HG02884 (cell line): ENCODE measurements at regions not wholly inside any gene's neighbourhood (a gene's known extent, or its start where the extent isn't known, plus 50 kb on each side); places are given as distances from the start of the nearest gene placed in this dataset.
"Not testable (repeated sequence)": the region's sequence is repeated elsewhere in the genome, so short reads cannot be mapped to it uniquely, and the experiment has no call there.

Source experiments
- ATAC-seq: cut with Tn5 transposase; IDR thresholded peaks from one replicate; pipeline ENCODE4 v1.9.1; 2021; ENCODE audit warnings: mild to moderate bottlenecking, moderate library complexity; ENCODE audit not compliant: unreplicated experiment

DNA sequence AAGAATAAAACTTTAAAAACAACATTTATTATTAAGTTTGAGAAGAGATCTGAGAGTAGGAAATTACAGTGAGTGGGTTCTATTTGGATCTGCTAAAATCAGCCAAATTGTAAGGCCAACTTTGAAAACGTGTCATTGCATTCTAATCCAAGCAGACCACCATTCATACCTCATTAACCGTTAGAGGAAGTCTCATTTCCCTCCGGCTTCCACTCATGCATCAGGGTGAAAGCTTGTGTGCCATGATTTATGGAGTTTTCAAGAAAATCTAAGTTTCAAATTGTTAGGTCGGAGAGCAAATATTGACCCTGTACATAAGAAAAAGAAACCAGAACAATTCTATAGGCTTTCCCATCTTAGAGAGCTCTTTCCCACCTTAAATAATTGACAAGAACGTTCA, 166.6 kb upstream of the NRG3 start:
- ATAC-seq, result no peak

DNA sequence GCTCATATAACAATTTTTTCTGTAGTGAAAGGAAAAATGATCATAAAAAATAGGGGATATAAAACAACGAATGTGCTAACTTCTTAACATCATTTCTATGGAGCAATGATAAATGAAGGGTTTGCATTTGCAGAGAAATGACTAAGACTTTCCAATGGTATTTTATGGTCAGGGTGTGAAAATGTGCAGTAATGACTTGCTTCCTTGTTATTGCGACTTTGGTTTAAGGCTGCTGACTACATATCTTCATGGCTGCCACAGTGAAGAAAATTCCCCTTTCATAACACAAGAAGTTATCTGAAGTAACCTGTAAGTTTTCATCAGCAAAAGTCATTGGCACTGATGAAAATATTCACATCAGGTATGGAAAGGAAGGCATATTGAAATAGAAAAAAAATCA, 166.1 kb upstream of the NRG3 start:
- no peak for ATAC-seq

DNA sequence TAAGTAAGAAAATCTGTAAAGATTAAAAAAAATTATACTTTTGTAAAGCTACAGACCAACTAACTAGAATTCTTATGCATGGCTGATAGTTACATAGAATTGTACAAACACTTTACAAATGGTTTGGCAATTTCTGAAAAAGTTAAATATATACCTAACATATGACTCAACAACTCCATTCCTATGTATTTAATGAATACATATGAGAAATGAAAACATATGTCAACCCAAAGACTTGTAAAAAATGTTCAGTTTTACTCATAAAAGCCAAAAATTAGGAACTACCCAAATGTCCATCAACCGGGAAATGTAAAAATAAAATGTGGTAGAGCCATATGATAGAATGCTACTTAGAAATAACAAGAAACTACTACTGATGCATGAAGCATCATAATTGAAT, 152.6 kb upstream of the NRG3 start:
- no peak for ATAC-seq

DNA sequence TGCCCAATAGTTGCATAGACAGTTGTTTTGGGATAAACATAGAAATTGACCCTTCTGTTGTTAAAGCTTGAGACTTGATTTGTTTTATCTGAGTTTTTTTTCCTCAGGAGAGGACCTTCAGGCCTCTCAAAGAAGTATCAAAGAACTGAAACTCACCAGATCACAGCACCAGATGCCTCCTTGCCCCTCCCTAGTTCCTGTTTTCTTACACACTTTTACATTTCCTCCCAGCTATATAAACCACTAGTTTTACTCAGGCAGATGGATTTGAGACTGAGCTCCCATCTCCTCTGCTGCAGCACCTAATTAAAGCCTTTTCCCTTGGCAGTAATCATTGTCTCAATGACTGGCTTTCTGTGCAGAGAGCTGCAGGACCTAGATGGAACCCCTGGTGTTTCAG, 150.6 kb upstream of the NRG3 start:
- no peak for ATAC-seq

DNA sequence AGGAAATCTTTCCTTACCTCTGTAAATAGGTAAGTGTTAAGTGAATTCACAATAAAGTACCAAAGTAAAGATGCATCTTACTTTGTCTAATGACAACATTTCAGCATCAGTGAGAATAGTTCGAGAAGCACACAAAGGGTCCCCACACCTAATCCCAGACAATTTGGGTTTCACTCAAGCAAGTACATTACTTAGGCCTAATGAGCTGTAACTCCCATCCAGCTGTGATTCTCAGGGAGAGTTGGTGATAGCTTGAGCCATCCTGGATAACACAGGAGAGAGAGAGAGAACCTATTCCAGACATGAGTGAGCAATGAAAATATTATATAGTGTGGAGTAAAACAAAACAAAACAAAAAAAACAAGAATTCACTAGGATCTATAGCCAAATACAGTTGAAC, 149.1 kb upstream of the NRG3 start:
- ATAC-seq, result no peak

DNA sequence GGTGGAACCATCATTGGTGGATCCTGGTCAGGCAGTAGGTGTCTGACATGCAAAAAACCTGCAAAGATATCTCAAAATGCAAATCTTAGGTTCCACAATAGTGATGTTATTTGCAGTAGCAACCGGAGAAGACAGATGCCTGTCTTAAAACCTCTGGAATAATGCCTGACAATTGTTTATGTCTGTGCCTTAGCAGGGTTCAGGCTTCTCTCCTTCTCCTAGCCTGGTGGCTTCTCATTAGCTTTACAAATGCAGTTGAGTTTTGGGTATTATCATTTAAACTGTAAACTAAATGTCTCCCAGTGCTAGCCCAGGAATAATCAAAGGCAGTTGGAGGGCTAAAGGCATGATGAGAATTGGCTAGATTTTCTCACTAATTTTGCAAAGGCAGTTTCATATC, 146.3 kb upstream of the NRG3 start:
- ATAC-seq, result no peak

DNA sequence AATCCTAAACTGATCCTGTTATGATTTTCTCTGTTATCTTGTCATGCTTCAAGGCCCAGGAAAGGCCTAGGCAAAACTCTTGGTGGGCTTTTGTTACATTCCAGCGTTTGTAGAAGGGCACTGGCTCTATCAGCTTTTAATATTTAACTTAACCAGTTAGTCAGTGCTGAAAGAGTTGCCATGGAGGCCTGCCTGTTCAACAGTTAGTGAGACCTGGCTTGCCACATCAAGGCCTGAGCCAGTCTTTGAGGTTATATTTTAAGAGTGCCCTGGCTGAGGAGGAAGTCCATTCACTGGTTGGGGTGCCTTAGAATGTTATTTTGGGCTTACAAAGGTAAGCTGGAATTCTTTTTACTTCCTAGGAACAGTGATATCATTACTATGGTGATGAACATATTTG, 144.1 kb upstream of the NRG3 start:
- ATAC-seq, result no peak

DNA sequence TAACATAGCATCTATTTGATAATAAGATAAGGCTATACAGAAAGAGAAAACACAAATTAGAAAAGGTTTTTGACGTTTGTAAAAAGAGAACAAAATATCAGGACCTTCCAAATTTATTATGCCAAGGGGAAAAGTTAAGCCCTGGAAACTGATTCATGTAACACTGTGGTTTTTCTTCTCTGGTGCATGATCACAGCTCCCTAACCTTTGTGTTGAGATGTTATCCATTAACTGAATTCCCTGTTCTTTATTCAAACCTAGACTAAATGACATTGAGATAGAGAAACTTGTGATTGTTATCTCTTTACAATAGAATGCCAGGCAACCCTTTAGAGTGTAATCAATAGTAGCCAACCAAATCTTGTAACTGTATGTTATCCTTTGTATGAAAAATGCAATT, 141.5 kb upstream of the NRG3 start:
- no peak for ATAC-seq

DNA sequence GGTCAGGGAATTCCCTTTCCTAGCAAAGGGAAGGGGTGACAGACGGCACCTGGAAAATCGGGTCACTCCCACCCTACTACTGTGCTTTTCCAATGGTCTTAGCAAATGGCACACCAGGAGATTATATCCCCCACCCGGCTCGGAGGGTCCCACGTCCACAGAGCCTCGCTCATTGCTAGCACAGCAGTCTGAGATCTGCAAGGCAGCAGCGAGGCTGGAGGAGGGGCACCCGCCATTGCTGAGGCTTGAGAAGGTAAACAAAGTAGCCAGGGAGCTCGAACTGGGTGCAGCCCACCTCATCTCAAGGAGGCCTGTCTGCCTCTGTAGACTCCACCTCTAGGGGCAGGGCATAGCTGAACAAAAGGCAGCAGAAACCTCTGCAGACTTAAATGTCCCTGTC, 139.8 kb upstream of the NRG3 start:
- not testable (repeated sequence) for ATAC-seq

DNA sequence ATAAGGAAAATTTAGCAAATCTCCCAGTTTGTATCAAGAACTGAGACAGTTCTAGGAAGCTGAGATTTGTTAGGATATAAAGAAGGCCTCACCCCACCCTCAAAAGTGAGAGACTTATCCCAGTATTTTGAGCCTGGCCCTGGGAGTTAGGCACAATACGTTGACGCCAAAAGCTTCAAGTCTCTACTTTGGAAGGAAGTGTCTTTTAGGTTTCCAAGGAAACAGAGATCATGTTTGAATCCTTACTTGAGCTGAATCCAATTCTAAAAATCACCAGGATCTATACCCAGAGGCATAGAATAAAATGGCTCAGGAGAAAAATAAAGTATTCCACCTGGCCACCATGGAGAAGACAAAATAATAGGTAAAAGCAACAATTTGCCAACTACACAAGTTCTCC, 115.9 kb upstream of the NRG3 start:
- ATAC-seq, result no peak

DNA sequence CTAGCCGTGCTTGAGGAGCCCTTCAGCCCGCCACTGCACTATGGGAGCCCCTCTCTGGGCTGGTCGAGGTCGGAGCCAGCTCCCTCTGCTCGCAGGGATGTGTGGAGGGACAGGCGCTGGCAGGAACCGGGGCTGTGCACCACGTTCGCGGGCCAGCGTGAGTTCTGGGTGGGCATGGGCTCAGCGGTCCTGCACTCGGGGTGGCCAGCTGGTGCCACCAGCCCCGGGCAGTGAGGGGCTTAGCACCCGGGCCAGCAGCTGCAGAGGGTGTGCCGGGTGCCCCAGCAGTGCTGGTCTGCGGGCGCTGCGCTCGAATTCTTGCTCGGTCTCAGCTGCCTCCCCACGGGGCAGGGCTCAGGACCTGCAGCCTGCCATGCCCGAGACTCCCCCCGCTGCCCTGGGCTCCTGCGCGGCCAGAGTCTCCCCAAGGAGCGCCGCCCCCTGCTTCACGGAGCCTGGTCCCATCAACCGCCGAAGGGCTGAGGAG, 90.8 kb upstream of the NRG3 start:
- ATAC-seq, result no peak

DNA sequence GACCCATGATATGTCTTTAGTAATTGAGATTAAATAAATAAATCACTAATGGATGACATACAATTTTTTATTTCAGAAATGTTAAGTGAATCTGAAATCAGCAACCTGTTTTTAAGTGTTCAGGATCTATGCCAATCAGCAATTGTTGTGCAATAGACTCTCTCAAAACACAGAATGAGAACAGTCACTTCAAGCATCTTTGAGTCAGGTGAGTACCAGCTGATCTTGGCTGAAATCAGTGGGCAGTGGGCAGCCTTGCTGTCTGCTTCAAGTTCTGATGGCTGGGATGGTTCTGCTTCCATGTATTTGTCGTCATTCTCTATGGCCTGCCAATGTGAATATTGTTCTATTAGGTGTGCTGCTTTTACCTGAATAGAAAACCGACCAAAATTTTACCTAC, 82.3 kb upstream of the NRG3 start:
- ATAC-seq, result no peak

DNA sequence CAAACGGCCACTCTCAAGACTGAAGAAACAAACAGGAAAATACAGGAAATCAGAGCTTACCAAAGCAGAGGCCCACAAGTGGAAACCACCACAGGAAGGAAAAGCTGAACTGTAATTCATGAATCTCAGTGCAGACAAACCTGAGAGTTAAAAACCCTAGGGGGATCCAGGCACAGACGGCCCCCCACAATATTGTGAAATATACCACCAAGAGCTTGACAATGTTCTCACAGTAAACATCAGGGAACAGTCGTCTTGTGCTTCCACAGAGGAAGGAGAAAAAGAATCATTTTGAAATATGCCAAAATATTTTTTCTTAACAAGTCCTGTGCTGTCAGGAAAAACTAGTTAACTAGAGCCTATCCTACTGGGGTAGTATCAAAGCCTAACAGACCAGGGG, 68.2 kb upstream of the NRG3 start:
- ATAC-seq, result no peak

DNA sequence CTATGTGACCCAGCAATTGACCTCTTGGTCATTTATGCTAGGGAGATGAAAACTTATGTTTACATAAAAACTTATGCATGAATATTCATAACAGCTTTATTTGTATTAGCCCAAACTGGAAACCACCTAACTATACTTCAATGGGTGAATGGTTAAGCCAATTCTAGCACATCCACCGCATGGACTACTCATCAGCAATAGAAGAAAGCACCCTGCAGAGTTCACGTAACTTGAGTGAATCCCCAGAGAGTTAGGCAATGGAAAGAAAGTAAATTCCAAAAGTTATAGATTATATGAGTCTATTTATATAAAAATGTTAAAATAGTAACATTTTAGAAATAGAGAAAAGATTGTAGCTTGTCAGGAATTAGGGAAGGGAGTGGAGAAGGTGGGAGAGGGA, 60.2 kb upstream of the NRG3 start:
- no peak for ATAC-seq

DNA sequence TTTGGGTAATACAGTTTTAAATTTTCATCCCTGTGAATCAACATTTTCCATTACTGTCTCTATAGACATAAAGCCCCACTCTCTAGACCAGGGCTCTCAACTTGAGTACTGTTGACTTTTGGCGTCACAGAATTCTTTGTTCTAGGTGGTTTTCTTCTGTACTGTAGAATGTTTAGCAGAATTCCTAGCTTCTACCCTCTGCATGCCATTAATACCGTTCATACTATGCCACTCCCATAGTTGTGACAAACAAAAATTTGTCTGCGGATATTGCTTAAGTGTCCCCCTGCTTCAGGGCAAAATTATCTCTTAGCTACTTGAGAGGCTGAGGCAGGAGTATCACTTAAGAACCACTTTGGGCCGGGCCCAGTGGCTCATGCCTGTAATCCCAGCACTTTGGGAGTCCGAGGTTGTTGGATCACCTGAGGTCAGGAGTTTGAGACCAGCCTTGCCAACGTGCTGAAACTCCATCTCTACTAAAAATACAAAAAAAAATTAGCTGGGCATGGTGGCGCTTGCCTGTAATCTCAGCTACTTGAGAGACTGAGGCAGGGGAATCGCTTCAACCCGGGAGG, 57.3 kb upstream of the NRG3 start:
- ATAC-seq, result no peak

DNA sequence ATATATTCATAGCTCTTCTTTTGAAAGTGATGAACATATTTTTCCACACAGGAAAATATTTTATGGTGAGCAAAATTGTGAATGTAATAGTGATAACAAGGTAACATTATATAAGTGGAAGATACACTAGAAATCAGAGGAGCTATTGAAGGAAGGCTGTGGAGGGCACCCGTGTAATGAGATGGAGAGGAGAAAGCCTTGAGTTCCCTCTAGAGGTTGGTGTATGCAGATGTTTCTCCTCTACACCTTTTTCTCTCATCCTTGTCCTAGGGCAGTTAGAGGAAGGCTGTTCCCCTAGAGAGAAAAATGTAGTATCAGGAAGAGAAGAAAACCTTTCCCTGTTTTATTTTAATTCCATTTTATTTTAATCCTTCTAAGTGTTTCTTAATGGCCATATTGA, 54.6 kb upstream of the NRG3 start:
- ATAC-seq, result no peak
